ENCODE measurements at regions not wholly inside any gene's neighbourhood (a gene's known extent, or its start where the extent isn't known, plus 50 kb on each side); places are given as distances from the start of the nearest gene placed in this dataset.

DNA sequence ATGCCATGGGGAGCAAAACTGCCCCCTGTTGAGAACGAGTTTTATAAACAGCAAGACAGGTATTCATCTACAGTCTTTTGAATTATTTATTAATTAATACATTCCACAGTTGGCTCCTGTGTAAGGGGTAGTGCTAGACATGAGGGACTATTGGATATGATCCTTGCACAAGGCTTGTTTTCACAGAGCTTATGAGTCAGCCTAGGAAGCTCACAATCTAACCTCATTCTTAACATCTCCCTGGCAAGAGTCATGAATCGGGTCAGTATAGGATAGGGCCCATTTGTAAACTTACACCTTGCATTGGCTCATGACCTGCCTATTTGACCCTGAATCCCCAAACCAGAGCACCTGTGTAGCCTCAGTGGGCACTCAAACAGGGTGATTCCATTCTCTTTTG lies 209.1 kb upstream of the HCCS start:
- no peak for DNase-seq (ENCODE audit: insufficient read length, low spot score, missing footprints)
- H3K9me3 ChIP-seq (ENCODE audit: low read depth, low read length): no peaks in the 10 kb centered on the region
- no peaks in the 10 kb centered on the region for H3K36me3 ChIP-seq (ENCODE audit: insufficient read depth, low read length)
- no peak overlapping the region for H3K4me2 ChIP-seq (ENCODE audit: insufficient read depth, low read length)
- no peaks in the 10 kb centered on the region for H3K79me2 ChIP-seq (ENCODE audit: insufficient read depth, low read length)
- H3K27ac ChIP-seq (ENCODE audit: low read depth, low read length): no peak overlapping the region
- H2AFZ ChIP-seq (ENCODE audit: low read length): no peak overlapping the region
- H3K27me3 ChIP-seq (ENCODE audit: insufficient read depth, low read length): no peaks in the 10 kb centered on the region
- TF ChIP-seq CTCF (IDR thresholded peaks at IDR 0.05; ENCODE audit: extremely low read depth, low read depth, low read length): no peak
- H3K4me3 ChIP-seq (ENCODE audit: insufficient read depth, low read length): no peak overlapping the region
- peaks cover 30% of the 10 kb centered on the region for H3K4me1 ChIP-seq (ENCODE audit: insufficient read depth, low read length)
- H4K20me1 ChIP-seq (ENCODE audit: insufficient read depth, low read length): no peaks in the 10 kb centered on the region

DNA sequence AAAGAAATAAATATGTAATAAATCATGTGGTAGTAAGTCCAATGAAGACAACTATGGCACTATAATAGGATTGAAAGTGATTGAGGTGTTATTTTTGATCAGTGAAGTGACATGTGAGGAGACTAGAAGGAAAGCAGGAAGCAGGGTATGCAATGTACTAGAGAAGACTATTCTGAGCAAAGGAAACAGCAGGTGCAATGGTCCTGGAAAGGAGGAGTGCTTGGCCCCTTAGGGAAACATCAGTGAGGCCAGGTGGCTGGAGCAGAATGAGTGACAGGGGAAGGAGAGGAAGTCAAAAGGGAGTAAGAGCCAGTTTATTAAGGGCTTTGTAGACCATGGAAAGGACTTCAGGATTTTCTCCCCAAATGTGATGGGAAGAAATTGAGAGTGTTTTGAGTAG lies 207.6 kb upstream of the HCCS start:
- Histone ChIP-seq H3K4me2 (ENCODE audit: insufficient read depth, low read length) (no peak overlapping the region), H3K4me3 (ENCODE audit: insufficient read depth, low read length) (no peak overlapping the region), H3K36me3 (ENCODE audit: insufficient read depth, low read length) (no peaks in the 10 kb centered on the region), H3K27ac (ENCODE audit: low read depth, low read length) (no peak overlapping the region), H3K79me2 (ENCODE audit: insufficient read depth, low read length) (no peaks in the 10 kb centered on the region), H3K9me3 (ENCODE audit: low read depth, low read length) (no peaks in the 10 kb centered on the region), H2AFZ (ENCODE audit: low read length) (no peak overlapping the region), H3K4me1 (ENCODE audit: insufficient read depth, low read length) (peaks cover 30% of the 10 kb centered on the region), H4K20me1 (ENCODE audit: insufficient read depth, low read length) (no peaks in the 10 kb centered on the region), H3K27me3 (ENCODE audit: insufficient read depth, low read length) (no peaks in the 10 kb centered on the region)
- TF ChIP-seq CTCF (IDR thresholded peaks at IDR 0.05; ENCODE audit: extremely low read depth, low read depth, low read length): no peak
- DNase-seq (ENCODE audit: insufficient read length, low spot score, missing footprints): no peak

- H3K27me3 ChIP-seq (ENCODE audit: insufficient read depth, low read length): no peaks in the 10 kb centered on the region
- H2AFZ ChIP-seq (ENCODE audit: low read length): no peak overlapping the region
- no peak for DNase-seq (ENCODE audit: insufficient read length, low spot score, missing footprints)
- no peak for TF ChIP-seq CTCF (IDR thresholded peaks at IDR 0.05; ENCODE audit: extremely low read depth, low read depth, low read length)
- no peaks in the 10 kb centered on the region for H3K9me3 ChIP-seq (ENCODE audit: low read depth, low read length)
- H3K79me2 ChIP-seq (ENCODE audit: insufficient read depth, low read length): no peaks in the 10 kb centered on the region
- no peaks in the 10 kb centered on the region for H4K20me1 ChIP-seq (ENCODE audit: insufficient read depth, low read length)
- no peak overlapping the region for H3K4me3 ChIP-seq (ENCODE audit: insufficient read depth, low read length)
- H3K4me2 ChIP-seq (ENCODE audit: insufficient read depth, low read length): no peak overlapping the region
- H3K4me1 ChIP-seq (ENCODE audit: insufficient read depth, low read length): peaks cover 30% of the 10 kb centered on the region
- H3K36me3 ChIP-seq (ENCODE audit: insufficient read depth, low read length): no peaks in the 10 kb centered on the region
- no peak overlapping the region for H3K27ac ChIP-seq (ENCODE audit: low read depth, low read length)
These were observed 206.9 kb upstream of the HCCS start for GRCh38 chrX:10904220-10904619.

DNA sequence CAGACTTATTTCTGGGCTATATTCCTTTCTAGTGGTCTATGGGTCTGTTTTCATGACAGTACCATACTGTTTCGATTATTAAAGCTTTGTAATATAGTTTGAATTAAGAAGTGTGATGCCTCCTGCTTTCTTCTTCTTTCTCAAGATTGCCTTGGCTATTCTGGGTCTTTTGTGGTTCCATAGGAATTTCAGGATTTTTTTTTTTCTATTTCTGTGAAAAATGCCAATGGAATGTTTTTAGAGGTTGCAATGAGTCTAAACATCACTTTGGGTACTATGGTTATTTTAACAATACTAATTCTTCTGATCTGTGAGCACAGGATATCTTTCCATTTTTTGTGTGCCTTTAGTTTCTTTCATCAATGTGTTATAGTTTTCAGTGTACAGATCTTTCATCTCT lies 204.3 kb upstream of the HCCS start:
- peaks cover 18% of the 10 kb centered on the region for H3K4me1 ChIP-seq (ENCODE audit: insufficient read depth, low read length)
- DNase-seq (ENCODE audit: insufficient read length, low spot score, missing footprints): no peak
- no peak overlapping the region for H3K4me2 ChIP-seq (ENCODE audit: insufficient read depth, low read length)
- H3K79me2 ChIP-seq (ENCODE audit: insufficient read depth, low read length): no peaks in the 10 kb centered on the region
- no peaks in the 10 kb centered on the region for H3K9me3 ChIP-seq (ENCODE audit: low read depth, low read length)
- H3K4me3 ChIP-seq (ENCODE audit: insufficient read depth, low read length): no peak overlapping the region
- no peak overlapping the region for H2AFZ ChIP-seq (ENCODE audit: low read length)
- no peaks in the 10 kb centered on the region for H4K20me1 ChIP-seq (ENCODE audit: insufficient read depth, low read length)
- H3K27ac ChIP-seq (ENCODE audit: low read depth, low read length): no peak overlapping the region
- H3K27me3 ChIP-seq (ENCODE audit: insufficient read depth, low read length): no peaks in the 10 kb centered on the region
- no peak for TF ChIP-seq CTCF (IDR thresholded peaks at IDR 0.05; ENCODE audit: extremely low read depth, low read depth, low read length)
- H3K36me3 ChIP-seq (ENCODE audit: insufficient read depth, low read length): no peaks in the 10 kb centered on the region
